Natural killer cell (primary cell): ENCODE measurements at regions not wholly inside any gene's neighbourhood (a gene's known extent, or its start where the extent isn't known, plus 50 kb on each side); places are given as distances from the start of the nearest gene placed in this dataset.

ENCODE experiments used
- ATAC-seq, 3 donors: fragments of 150-1000 bp in 2 of 3; fragments of 200-7000 bp in 1 of 3; cut with Tn5 transposase; 1 replicate in 1 of 3; 2 replicates in 2 of 3; pipeline ENCODE4 v1.10.0; 2021; ENCODE audit warnings: mild to moderate bottlenecking in 2 of 3, moderate library complexity in 2 of 3
- DNase-seq, 2 donors: peaks; one replicate each; pipeline versions ENCODE4 v3.0.0 to v3.0.0-alpha.2; 2013 to 2021; ENCODE audit warnings: mixed read lengths in 1 of 2
- H3K27ac ChIP-seq: one replicate; pipeline ENCODE4 v1.5.1; 2013; ENCODE audit warnings: mild to moderate bottlenecking, low read length
- H3K27me3 ChIP-seq: one replicate; pipeline ENCODE4 v1.6.1; 2013; ENCODE audit warnings: low read length; ENCODE audit not compliant: control insufficient read depth, insufficient read depth
- H3K36me3 ChIP-seq: one replicate; pipeline ENCODE4 v1.6.1; 2013; ENCODE audit warnings: low read length; ENCODE audit not compliant: control insufficient read depth, insufficient read depth
- H3K4me1 ChIP-seq: one replicate; pipeline ENCODE4 v1.6.1; 2013; ENCODE audit warnings: low read length; ENCODE audit not compliant: control insufficient read depth, insufficient read depth
- H3K4me3 ChIP-seq: one replicate; pipeline ENCODE4 v1.5.1; 2013; ENCODE audit warnings: low read length
- H3K9me3 ChIP-seq: one replicate; pipeline ENCODE4 v1.6.1; 2013; ENCODE audit warnings: low read length; ENCODE audit not compliant: control insufficient read depth, insufficient read depth
- H3K27ac Mint-ChIP-seq, 2 donors: one replicate each; pipeline ENCODE4 v1.8.0; 2022; ENCODE audit warnings: mild to moderate bottlenecking in 2 of 2, mixed read lengths in 2 of 2, moderate library complexity in 1 of 2
- H3K27me3 Mint-ChIP-seq, 2 donors: one replicate each; pipeline ENCODE4 v1.8.0; 2022; ENCODE audit warnings: low read depth in 2 of 2, mixed read lengths in 2 of 2
- H3K36me3 Mint-ChIP-seq: one replicate; pipeline ENCODE4 v1.8.0; 2022; ENCODE audit warnings: mixed read lengths
- H3K4me1 Mint-ChIP-seq, 2 donors: one replicate each; pipeline ENCODE4 v1.8.0; 2022; ENCODE audit warnings: mixed read lengths in 2 of 2
- H3K4me3 Mint-ChIP-seq: one replicate; pipeline ENCODE4 v1.8.0; 2022; ENCODE audit warnings: mild to moderate bottlenecking, moderate library complexity, mixed read lengths
- H3K9me3 Mint-ChIP-seq, 2 donors: one replicate each; pipeline ENCODE4 v1.8.0; 2022; ENCODE audit warnings: mixed read lengths in 2 of 2
- WGBS: methylation state at CpG from one replicate; pipeline ENCODE4 v1.1.7; 2013; ENCODE audit warnings: missing lambda C conversion rate; ENCODE audit not compliant: insufficient coverage; 5-methylcytosine and 5-hydroxymethylcytosine counted together
- intact Hi-C: fragments of 100-400 bp; cut with micrococcal nuclease; formaldehyde crosslinking; loops from one replicate; pipeline ENCODE4 v1.14.2; 2022
- TF ChIP-seq, protein P1 (sequence below): fragments of 200-600 bp; IDR thresholded peaks from one replicate; pipeline ENCODE4 v1.8.0; 2022; ENCODE audit warnings: antibody characterized with exemption

DNA sequence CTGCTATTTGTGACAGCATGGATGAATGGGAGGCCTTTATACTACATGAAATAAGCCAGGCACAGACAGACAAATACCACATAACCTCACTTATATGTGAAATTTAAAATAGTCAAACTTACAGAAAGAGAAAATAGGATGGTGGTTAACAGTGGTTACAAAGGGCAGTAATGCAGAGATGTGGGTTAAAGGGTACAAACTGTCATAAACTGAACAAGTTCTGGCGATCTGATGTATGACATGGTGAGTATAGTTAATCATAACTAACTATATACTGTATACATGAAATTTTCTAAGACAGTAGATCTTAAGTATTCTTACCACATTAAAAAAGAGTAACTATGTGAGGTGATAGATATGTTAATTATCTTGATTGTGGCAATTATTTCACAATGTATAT is 558.1 kb upstream of the ZNF804A start:
- Histone ChIP-seq H3K36me3 (no peaks in the 10 kb centered on the region), H3K4me1 (no peaks in the 10 kb centered on the region), H3K9me3 (peaks cover 3% of the 10 kb centered on the region), H3K27ac (no peak overlapping the region), H3K27me3 (no peaks in the 10 kb centered on the region), H3K4me3 (no peak overlapping the region)
- no peaks in the 10 kb centered on the region for H3K36me3 Mint-ChIP-seq
- H3K27me3 Mint-ChIP-seq, result no peaks in the 10 kb centered on the region
- DNase-seq (no peak), ATAC-seq (no peak)
- H3K4me3 Mint-ChIP-seq, result no peak overlapping the region
- peaks cover 12 to 19% of the 10 kb centered on the region in 2 donors for H3K9me3 Mint-ChIP-seq
- intact Hi-C loops, result no loop called here
- TF ChIP-seq, protein P1, sequence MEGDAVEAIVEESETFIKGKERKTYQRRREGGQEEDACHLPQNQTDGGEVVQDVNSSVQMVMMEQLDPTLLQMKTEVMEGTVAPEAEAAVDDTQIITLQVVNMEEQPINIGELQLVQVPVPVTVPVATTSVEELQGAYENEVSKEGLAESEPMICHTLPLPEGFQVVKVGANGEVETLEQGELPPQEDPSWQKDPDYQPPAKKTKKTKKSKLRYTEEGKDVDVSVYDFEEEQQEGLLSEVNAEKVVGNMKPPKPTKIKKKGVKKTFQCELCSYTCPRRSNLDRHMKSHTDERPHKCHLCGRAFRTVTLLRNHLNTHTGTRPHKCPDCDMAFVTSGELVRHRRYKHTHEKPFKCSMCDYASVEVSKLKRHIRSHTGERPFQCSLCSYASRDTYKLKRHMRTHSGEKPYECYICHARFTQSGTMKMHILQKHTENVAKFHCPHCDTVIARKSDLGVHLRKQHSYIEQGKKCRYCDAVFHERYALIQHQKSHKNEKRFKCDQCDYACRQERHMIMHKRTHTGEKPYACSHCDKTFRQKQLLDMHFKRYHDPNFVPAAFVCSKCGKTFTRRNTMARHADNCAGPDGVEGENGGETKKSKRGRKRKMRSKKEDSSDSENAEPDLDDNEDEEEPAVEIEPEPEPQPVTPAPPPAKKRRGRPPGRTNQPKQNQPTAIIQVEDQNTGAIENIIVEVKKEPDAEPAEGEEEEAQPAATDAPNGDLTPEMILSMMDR, result no peak
- no peak overlapping the region for H3K27ac Mint-ChIP-seq
- no CpG with 5 or more reads among the region's 1 CpG for WGBS
- H3K4me1 Mint-ChIP-seq, result no peaks in the 10 kb centered on the region

DNA sequence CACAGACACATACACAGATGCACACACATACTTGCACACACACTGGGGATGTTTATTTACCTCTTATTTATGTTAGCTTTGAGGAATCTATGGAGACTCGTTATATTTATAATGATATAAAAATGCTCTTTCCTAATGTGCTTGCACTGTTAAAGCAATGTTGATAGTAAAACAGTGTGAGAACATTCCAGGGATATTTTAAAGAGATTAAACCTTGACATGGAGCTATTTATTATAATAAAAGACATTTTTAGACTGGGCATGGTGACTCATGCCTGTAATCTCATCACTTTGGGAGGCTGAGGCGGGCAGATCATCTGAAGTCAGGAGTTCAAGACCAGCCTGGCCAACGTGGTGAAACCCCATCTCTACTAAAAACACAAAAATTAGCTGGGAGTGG is 557.3 kb upstream of the ZNF804A start:
- Histone ChIP-seq H3K27ac (no peak overlapping the region), H3K36me3 (no peaks in the 10 kb centered on the region), H3K9me3 (peaks cover 3% of the 10 kb centered on the region), H3K27me3 (no peaks in the 10 kb centered on the region), H3K4me3 (no peak overlapping the region), H3K4me1 (no peaks in the 10 kb centered on the region)
- Mint-ChIP-seq H3K4me3 (no peak overlapping the region), H3K27me3 (no peaks in the 10 kb centered on the region), H3K9me3 (peaks cover 15 to 22% of the 10 kb centered on the region in 2 donors), H3K27ac (no peak overlapping the region), H3K4me1 (no peaks in the 10 kb centered on the region), H3K36me3 (no peaks in the 10 kb centered on the region)
- 78% methylated on average over 3 of the region's 3 CpGs for WGBS
- intact Hi-C loops, result no loop called here
- ATAC-seq (no peak), DNase-seq (no peak)
- TF ChIP-seq, protein P1, result no peak

DNA sequence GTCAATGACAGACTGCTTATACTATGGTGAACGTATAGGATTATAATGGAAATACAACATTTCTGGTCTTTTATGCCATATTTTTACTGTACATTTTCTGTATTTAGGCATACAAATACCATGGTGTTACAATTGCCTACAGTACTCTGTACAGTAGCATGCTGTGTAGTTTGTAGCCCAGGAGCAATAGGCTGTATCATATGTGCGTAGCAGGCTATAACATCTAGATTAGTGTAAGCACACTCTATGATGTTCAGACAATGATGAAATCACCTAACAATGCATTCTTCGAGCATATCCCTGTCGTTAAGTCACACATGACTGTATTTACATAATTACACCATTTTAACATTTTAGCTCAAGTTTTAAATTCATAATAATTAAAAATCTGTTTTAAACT is 556.6 kb upstream of the ZNF804A start:
- H3K27me3 Mint-ChIP-seq, result no peaks in the 10 kb centered on the region
- no peak overlapping the region for H3K4me3 Mint-ChIP-seq
- H3K4me1 Mint-ChIP-seq, result no peaks in the 10 kb centered on the region
- Histone ChIP-seq H3K9me3 (peaks cover 3% of the 10 kb centered on the region), H3K4me3 (no peak overlapping the region), H3K27ac (no peak overlapping the region), H3K4me1 (no peaks in the 10 kb centered on the region), H3K27me3 (no peaks in the 10 kb centered on the region), H3K36me3 (no peaks in the 10 kb centered on the region)
- intact Hi-C loops, result no loop called here
- no peak overlapping the region for H3K27ac Mint-ChIP-seq
- H3K36me3 Mint-ChIP-seq, result no peaks in the 10 kb centered on the region
- no peak for DNase-seq
- 100% methylated on average over 2 of the region's 4 CpGs for WGBS
- TF ChIP-seq, protein P1, result no peak
- H3K9me3 Mint-ChIP-seq, result peaks cover 13 to 20% of the 10 kb centered on the region in 2 donors
- ATAC-seq, result no peak

DNA sequence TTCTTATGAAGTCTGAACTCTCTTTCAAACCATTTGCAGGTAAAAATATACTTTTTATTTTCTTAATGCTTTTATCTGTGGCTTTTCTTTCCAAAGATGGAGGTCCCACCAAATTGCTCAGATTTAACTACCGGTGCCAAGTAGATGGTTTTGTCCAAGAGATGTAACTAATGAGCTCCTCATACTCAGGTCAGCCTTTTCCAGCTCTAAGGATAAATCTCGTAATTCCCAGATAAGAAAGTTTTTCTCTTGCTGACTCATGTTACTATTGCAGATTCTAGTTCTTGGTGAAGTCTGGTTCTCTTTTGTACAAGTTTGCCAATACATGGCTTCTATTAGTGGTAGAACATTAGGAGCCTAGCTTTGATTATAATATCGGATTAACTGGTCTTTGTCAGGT is 550.8 kb upstream of the ZNF804A start:
- Mint-ChIP-seq H3K9me3 (peaks cover 5 to 16% of the 10 kb centered on the region in 2 donors), H3K4me3 (no peak overlapping the region), H3K27me3 (no peaks in the 10 kb centered on the region), H3K4me1 (no peaks in the 10 kb centered on the region), H3K27ac (no peak overlapping the region), H3K36me3 (no peaks in the 10 kb centered on the region)
- WGBS, result 45% methylated on average over 2 of the region's 3 CpGs
- no peaks in the 10 kb centered on the region for H3K27me3 ChIP-seq
- DNase-seq (no peak), ATAC-seq (no peak)
- H3K4me1 ChIP-seq, result no peaks in the 10 kb centered on the region
- TF ChIP-seq, protein P1, result no peak
- intact Hi-C loops, result no loop called here
- no peaks in the 10 kb centered on the region for H3K9me3 ChIP-seq
- H3K27ac ChIP-seq, result no peak overlapping the region
- H3K36me3 ChIP-seq, result no peaks in the 10 kb centered on the region
- H3K4me3 ChIP-seq, result no peak overlapping the region
